ENCODE measurements at regions not wholly inside any gene's neighbourhood (a gene's known extent, or its start where the extent isn't known, plus 50 kb on each side); places are given as distances from the start of the nearest gene placed in this dataset.

DNA sequence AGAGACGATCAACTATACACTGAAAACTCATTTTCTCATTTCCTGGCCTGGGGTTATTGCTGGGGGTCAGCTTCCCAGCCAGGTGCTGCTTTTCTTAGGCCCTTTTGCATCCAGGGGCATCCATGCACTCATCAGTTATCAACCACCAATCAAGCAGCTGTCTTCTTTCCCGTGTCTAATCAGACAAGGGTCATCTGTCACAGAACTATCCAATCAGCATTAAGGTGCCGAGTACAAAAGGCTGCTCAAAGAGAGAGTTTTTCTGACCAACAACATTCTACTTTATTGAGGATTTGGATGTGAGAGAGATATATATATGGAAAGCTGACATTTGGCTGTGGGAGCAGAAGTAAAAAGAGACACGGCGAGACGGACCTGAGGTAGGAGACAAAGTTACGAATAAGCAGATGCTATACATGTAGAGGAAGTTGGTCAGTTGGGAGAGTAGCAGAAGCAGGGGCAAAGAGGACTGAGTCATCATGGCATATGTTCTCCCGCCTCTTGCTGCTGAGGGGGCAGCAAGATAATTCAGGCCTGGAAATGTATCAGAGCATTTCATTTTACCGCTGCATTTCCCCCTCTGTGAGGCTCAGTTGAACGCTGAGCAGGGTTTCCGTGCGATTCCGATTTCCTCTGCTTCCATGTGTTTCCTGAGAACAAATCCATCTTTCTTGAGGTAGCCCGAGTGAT is 129.3 kb downstream of the NUP35 start:
- no peaks in the 10 kb centered on the region for H3K27me3 Mint-ChIP-seq (ENCODE audit: low read depth in 3 of 3)
- no peaks in the 10 kb centered on the region for H3K36me3 Mint-ChIP-seq
- peaks cover 0 to 7% (median 0%) of the 10 kb centered on the region in 6 donors for H3K9me3 Mint-ChIP-seq
- no peak overlapping the region for H3K27ac Mint-ChIP-seq
- no peaks in the 10 kb centered on the region for H3K4me1 Mint-ChIP-seq
- no peak for DNase-seq
- no peak overlapping the region for H3K4me3 Mint-ChIP-seq

- Mint-ChIP-seq H3K36me3 (no peaks in the 10 kb centered on the region), H3K27me3 (ENCODE audit: low read depth in 3 of 3) (peaks cover 0 to 2% (median 0%) of the 10 kb centered on the region in 3 donors), H3K4me3 (no peak overlapping the region), H3K9me3 (peaks cover 0 to 9% (median 1%) of the 10 kb centered on the region in 6 donors), H3K27ac (no peak overlapping the region), H3K4me1 (no peaks in the 10 kb centered on the region)
- DNase-seq: no peak
Measured at GRCh38 chr2:183255411-183255810, 131.2 kb downstream of the NUP35 start.

GRCh38 chr2:183259921-183260320 is 135.7 kb downstream of the NUP35 start:
- H3K4me3 Mint-ChIP-seq: no peak overlapping the region
- H3K27ac Mint-ChIP-seq: no peak overlapping the region
- peaks cover 0 to 4% (median 0%) of the 10 kb centered on the region in 3 donors for H3K36me3 Mint-ChIP-seq
- peaks cover 3 to 14% (median 9%) of the 10 kb centered on the region in 6 donors for H3K9me3 Mint-ChIP-seq
- no peaks in the 10 kb centered on the region for H3K4me1 Mint-ChIP-seq
- peaks cover 0 to 2% (median 0%) of the 10 kb centered on the region in 3 donors for H3K27me3 Mint-ChIP-seq (ENCODE audit: low read depth in 3 of 3)
- no peak for DNase-seq

GRCh38 chr2:183260527-183260926 is 136.3 kb downstream of the NUP35 start:
- no peak for DNase-seq
- H3K4me1 Mint-ChIP-seq: no peaks in the 10 kb centered on the region
- H3K36me3 Mint-ChIP-seq: peaks cover 0 to 4% (median 0%) of the 10 kb centered on the region in 3 donors
- peaks cover 3 to 14% (median 9%) of the 10 kb centered on the region in 6 donors for H3K9me3 Mint-ChIP-seq
- H3K27ac Mint-ChIP-seq: no peak overlapping the region
- no peak overlapping the region for H3K4me3 Mint-ChIP-seq
- peaks cover 0 to 2% (median 0%) of the 10 kb centered on the region in 3 donors for H3K27me3 Mint-ChIP-seq (ENCODE audit: low read depth in 3 of 3)

GRCh38 chr2:183264890-183265535 is 140.8 kb downstream of the NUP35 start:
- Mint-ChIP-seq H3K9me3 (peaks cover 6 to 35% (median 14%) of the 10 kb centered on the region in 6 donors), H3K4me3 (no peak overlapping the region), H3K4me1 (no peaks in the 10 kb centered on the region), H3K27ac (no peak overlapping the region), H3K36me3 (peaks cover 0 to 4% (median 0%) of the 10 kb centered on the region in 3 donors), H3K27me3 (ENCODE audit: low read depth in 3 of 3) (no peaks in the 10 kb centered on the region)
- no peak for DNase-seq

- Mint-ChIP-seq H3K27me3 (ENCODE audit: low read depth in 3 of 3) (no peaks in the 10 kb centered on the region), H3K4me3 (no peak overlapping the region), H3K36me3 (peaks cover 0 to 4% (median 0%) of the 10 kb centered on the region in 3 donors), H3K4me1 (no peaks in the 10 kb centered on the region), H3K27ac (no peak overlapping the region), H3K9me3 (peaks cover 6 to 35% (median 16%) of the 10 kb centered on the region in 6 donors)
- no peak for DNase-seq
Measured at GRCh38 chr2:183267148-183267827, 143.0 kb downstream of the NUP35 start.

GRCh38 chr2:183269956-183270355 is 145.7 kb downstream of the NUP35 start:
- Mint-ChIP-seq H3K27me3 (ENCODE audit: low read depth in 3 of 3) (no peaks in the 10 kb centered on the region), H3K9me3 (peaks cover 3 to 29% (median 17%) of the 10 kb centered on the region in 6 donors), H3K36me3 (no peaks in the 10 kb centered on the region), H3K4me1 (no peaks in the 10 kb centered on the region), H3K27ac (no peak overlapping the region), H3K4me3 (no peak overlapping the region)
- no peak for DNase-seq

GRCh38 chr2:183283209-183283608 is 159.0 kb downstream of the NUP35 start:
- H3K9me3 Mint-ChIP-seq: peaks cover 0 to 15% (median 8%) of the 10 kb centered on the region in 6 donors

GRCh38 chr2:183284606-183285005 is 160.4 kb downstream of the NUP35 start:
- H3K36me3 Mint-ChIP-seq: no peaks in the 10 kb centered on the region
- H3K9me3 Mint-ChIP-seq: peaks cover 0 to 19% (median 5%) of the 10 kb centered on the region in 6 donors
- no peak overlapping the region for H3K4me3 Mint-ChIP-seq
- H3K27me3 Mint-ChIP-seq (ENCODE audit: low read depth in 3 of 3): peaks cover 0 to 4% (median 0%) of the 10 kb centered on the region in 3 donors
- no peak for DNase-seq
- H3K4me1 Mint-ChIP-seq: no peaks in the 10 kb centered on the region
- no peak overlapping the region for H3K27ac Mint-ChIP-seq

More at GRCh38 chr2:183283209-183283608, 159.0 kb downstream of the NUP35 start:
- Mint-ChIP-seq H3K27me3 (ENCODE audit: low read depth in 3 of 3) (peaks cover 0 to 4% (median 2%) of the 10 kb centered on the region in 3 donors), H3K4me1 (no peaks in the 10 kb centered on the region), H3K36me3 (no peaks in the 10 kb centered on the region), H3K27ac (no peak overlapping the region), H3K4me3 (no peak overlapping the region)
- no peak for DNase-seq

GRCh38 chr2:183291436-183291835 is 167.2 kb downstream of the NUP35 start:
- Mint-ChIP-seq H3K4me3 (no peak overlapping the region), H3K9me3 (peaks cover 4 to 25% (median 13%) of the 10 kb centered on the region in 6 donors), H3K27ac (no peak overlapping the region), H3K4me1 (no peaks in the 10 kb centered on the region), H3K27me3 (ENCODE audit: low read depth in 3 of 3) (no peaks in the 10 kb centered on the region), H3K36me3 (no peaks in the 10 kb centered on the region)
- no peak for DNase-seq

DNA sequence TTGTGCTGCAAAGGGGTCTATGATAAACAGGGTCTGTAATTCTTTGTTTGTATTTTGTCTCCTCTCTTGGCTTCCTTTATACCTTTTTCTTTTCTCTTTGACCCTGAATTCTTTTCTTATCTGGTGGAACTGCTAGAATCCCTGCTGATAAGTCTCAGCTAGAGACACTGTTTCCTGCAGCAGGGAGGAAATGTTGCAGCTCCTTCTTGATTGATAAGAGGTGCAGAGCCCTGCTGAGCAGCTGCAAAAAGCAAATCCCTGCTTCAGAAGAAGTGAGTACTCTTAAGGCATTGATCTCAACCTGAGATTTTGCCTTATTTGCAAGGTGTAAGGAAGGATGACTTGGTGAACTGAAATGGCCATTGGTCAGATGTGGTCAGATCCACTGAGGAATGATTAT is 167.8 kb downstream of the NUP35 start:
- peaks cover 4 to 23% (median 15%) of the 10 kb centered on the region in 6 donors for H3K9me3 Mint-ChIP-seq
- no peaks in the 10 kb centered on the region for H3K36me3 Mint-ChIP-seq
- H3K4me1 Mint-ChIP-seq: no peaks in the 10 kb centered on the region
- H3K27ac Mint-ChIP-seq: no peak overlapping the region
- H3K4me3 Mint-ChIP-seq: no peak overlapping the region
- no peaks in the 10 kb centered on the region for H3K27me3 Mint-ChIP-seq (ENCODE audit: low read depth in 3 of 3)
- DNase-seq: no peak

DNA sequence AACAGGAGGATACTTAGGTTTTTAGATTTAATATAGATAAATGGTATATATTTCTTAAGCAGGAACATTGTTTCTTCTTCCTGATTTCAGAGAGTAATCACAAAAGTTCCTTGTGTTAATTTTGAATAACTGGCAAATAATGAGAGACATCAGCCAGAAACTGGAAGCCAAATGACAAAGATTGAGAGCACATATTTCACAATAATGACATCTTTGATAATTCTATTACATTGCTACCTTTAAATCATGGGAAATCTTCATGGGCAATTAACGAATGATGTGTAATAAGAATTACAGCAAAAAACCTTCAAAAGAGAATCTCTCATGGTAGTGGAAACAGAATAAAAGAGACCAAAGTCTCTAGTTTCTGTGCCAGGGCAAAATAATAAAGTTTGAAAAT is 215.1 kb downstream of the NUP35 start:
- H3K36me3 Mint-ChIP-seq: no peaks in the 10 kb centered on the region
- H3K4me3 Mint-ChIP-seq: no peak overlapping the region
- H3K27me3 Mint-ChIP-seq (ENCODE audit: low read depth in 3 of 3): no peaks in the 10 kb centered on the region
- no peak for DNase-seq
- no peaks in the 10 kb centered on the region for H3K4me1 Mint-ChIP-seq
- peaks cover 5 to 41% (median 19%) of the 10 kb centered on the region in 6 donors for H3K9me3 Mint-ChIP-seq
- no peak overlapping the region for H3K27ac Mint-ChIP-seq

DNA sequence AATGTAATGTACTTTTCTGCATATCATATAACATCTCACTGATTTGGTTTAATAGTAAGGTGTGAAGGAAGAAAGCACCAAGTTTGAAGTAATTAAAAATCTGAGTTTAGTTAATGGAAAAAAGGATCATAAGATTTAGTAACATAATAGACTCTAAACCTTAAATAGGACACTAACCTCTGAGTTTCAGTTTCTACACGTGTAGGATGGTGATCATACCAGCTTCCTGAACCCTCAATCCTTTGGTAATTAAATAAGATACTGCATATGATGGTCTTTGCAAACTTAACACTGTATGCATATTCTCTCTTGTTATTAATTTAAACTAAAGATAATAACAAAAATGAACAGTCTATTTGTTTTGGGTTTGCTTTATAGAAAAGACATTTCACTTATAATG is 216.8 kb downstream of the NUP35 start:
- Mint-ChIP-seq H3K27me3 (ENCODE audit: low read depth in 3 of 3) (no peaks in the 10 kb centered on the region), H3K27ac (no peak overlapping the region)

DNA sequence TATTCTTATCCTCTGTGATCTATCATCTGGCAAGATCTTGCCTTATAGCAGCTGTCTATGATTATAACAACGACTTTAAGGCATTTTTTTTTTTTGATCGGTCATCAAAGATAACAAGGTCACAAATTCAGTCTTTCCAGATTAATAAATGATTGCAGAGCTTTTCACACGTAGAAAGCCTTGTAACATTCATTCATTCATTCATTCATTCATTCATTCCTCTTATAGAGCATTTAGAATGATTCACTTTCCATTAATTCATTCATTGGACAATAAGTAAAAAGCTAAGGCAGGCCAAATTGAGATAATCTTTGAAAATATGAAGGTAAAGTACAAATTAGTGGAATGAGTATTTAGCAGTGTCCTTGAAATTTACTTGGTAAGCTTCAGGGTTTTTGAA is 223.7 kb downstream of the NUP35 start:
- Mint-ChIP-seq H3K4me1 (no peaks in the 10 kb centered on the region), H3K9me3 (peaks cover 4 to 30% (median 17%) of the 10 kb centered on the region in 6 donors), H3K27me3 (ENCODE audit: low read depth in 3 of 3) (peaks cover 0 to 5% (median 2%) of the 10 kb centered on the region in 3 donors), H3K27ac (no peak overlapping the region), H3K4me3 (no peak overlapping the region), H3K36me3 (no peaks in the 10 kb centered on the region)
- DNase-seq: no peak

More for the DNA sequence above, 216.8 kb downstream of the NUP35 start:
- Mint-ChIP-seq H3K36me3 (no peaks in the 10 kb centered on the region), H3K9me3 (peaks cover 5 to 30% (median 14%) of the 10 kb centered on the region in 6 donors), H3K4me3 (no peak overlapping the region), H3K4me1 (no peaks in the 10 kb centered on the region)
- no peak for DNase-seq

Data from immature natural killer cell (primary cell).